Caco-2 (cell line): ENCODE measurements at regions not wholly inside any gene's neighbourhood (a gene's known extent, or its start where the extent isn't known, plus 50 kb on each side); places are given as distances from the start of the nearest gene placed in this dataset.

Experiments
- BruUV-seq: library from RNA; stranded (reverse); fragments of 400-500 nt; replicated peaks from 2 replicates; lab custom pipeline; 2021; lab: Mats Ljungman, UMichigan
- CTCF ChIA-PET: fragments of 300-600 bp; sonication (Branson Sonifier 250); formaldehyde crosslinking; loops from one replicate; lab custom pipeline; 2022; ENCODE audit warnings: antibody characterized with exemption; lab: Charles Lee
- POLR2A ChIA-PET: fragments of 300-600 bp; sonication (Branson Sonifier 250); formaldehyde crosslinking; loops from one replicate; lab custom pipeline; 2022; ENCODE audit warnings: antibody characterized with exemption; lab: Charles Lee
- DNase-seq, 2 experiments: peaks; one replicate each; pipeline versions ENCODE4 v3.0.0 to v3.0.0-alpha.2; 2020 to 2022
- H3K27me3 ChIP-seq: replicated peaks from 2 replicates; pipeline ENCODE4 v1.6.0; 2011; ENCODE audit warnings: low read length; ENCODE audit not compliant: control insufficient read depth, insufficient read depth
- H3K36me3 ChIP-seq: 2 replicates; pipeline ENCODE4 v1.5.1; 2011; ENCODE audit warnings: low read length; ENCODE audit not compliant: control insufficient read depth, insufficient read depth
- H3K4me1 ChIP-seq: fragments of 250-450 bp; sonication (Bioruptor Pico); 2 replicates; pipeline ENCODE4 v1.5.1; 2020; ENCODE audit warnings: mild to moderate bottlenecking
- H3K4me3 ChIP-seq: 2 replicates; pipeline ENCODE4 v1.5.1; 2011; ENCODE audit warnings: low read depth, mild to moderate bottlenecking, control low read depth, low read length
- H3K9me3 ChIP-seq: fragments of 250-450 bp; sonication (Bioruptor Pico); 2 replicates; pipeline ENCODE4 v1.5.1; 2020; ENCODE audit warnings: mild to moderate bottlenecking, moderate library complexity
- H3K27ac Mint-ChIP-seq: one replicate; pipeline ENCODE4 v1.8.0; 2022; ENCODE audit warnings: mixed read lengths; ENCODE audit not compliant: unreplicated experiment
- H3K27me3 Mint-ChIP-seq: one replicate; pipeline ENCODE4 v1.8.0; 2022; ENCODE audit warnings: mixed read lengths; ENCODE audit not compliant: insufficient read depth, unreplicated experiment
- H3K36me3 Mint-ChIP-seq: one replicate; pipeline ENCODE4 v1.8.0; 2022; ENCODE audit warnings: mild to moderate bottlenecking, mixed read lengths; ENCODE audit not compliant: insufficient read depth, unreplicated experiment
- H3K4me1 Mint-ChIP-seq: one replicate; pipeline ENCODE4 v1.8.0; 2022; ENCODE audit warnings: low read depth, mixed read lengths; ENCODE audit not compliant: unreplicated experiment
- H3K4me3 Mint-ChIP-seq: one replicate; pipeline ENCODE4 v1.8.0; 2022; ENCODE audit warnings: mild to moderate bottlenecking, moderate library complexity, mixed read lengths; ENCODE audit not compliant: unreplicated experiment
- H3K9me3 Mint-ChIP-seq: one replicate; pipeline ENCODE4 v1.8.0; 2022; ENCODE audit warnings: mixed read lengths; ENCODE audit not compliant: unreplicated experiment
- intact Hi-C: fragments of 100-400 bp; cut with micrococcal nuclease; formaldehyde crosslinking; loops from one replicate; pipeline ENCODE4 v1.10.0; 2022; ENCODE audit not compliant: unreplicated experiment
- TF ChIP-seq, protein P1 (sequence below), 2 experiments: fragments of 200-600 bp in 1 of 2; IDR thresholded peaks; 1 replicate in 1 of 2; 2 replicates in 1 of 2; pipeline versions ENCODE4 v1.5.1 to v1.8.0; 2011 to 2022; ENCODE audit warnings: antibody characterized with exemption in 1 of 2, control low read depth in 1 of 2, inconsistent platforms in 1 of 2, low read depth in 1 of 2, low read length in 1 of 2, mild to moderate bottlenecking in 1 of 2, moderate library complexity in 1 of 2; ENCODE audit not compliant: insufficient read depth in 1 of 2, severe bottlenecking in 1 of 2, unreplicated experiment in 1 of 2

DNA sequence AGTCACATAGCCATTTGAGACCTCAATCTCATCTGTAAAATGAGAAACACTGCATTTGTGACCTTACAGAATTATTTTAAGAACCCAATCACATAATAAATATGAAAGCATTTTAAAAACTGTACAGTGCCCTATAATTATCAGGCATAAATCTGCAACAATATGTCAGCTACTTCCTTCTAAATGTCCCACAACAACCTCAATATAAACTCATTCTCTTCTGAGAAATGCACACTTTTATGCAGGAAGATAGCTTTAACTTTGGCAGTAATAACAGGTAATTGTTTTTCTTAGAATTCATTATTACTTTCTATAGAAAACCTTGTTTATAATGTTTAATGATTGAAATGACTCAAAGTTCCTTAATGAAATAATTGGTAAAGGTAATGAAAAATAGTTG, 400.7 kb upstream of the AGTR1 start:
- no peak overlapping the region for H3K4me3 Mint-ChIP-seq
- DNase-seq: no peak
- TF ChIP-seq, protein P1, sequence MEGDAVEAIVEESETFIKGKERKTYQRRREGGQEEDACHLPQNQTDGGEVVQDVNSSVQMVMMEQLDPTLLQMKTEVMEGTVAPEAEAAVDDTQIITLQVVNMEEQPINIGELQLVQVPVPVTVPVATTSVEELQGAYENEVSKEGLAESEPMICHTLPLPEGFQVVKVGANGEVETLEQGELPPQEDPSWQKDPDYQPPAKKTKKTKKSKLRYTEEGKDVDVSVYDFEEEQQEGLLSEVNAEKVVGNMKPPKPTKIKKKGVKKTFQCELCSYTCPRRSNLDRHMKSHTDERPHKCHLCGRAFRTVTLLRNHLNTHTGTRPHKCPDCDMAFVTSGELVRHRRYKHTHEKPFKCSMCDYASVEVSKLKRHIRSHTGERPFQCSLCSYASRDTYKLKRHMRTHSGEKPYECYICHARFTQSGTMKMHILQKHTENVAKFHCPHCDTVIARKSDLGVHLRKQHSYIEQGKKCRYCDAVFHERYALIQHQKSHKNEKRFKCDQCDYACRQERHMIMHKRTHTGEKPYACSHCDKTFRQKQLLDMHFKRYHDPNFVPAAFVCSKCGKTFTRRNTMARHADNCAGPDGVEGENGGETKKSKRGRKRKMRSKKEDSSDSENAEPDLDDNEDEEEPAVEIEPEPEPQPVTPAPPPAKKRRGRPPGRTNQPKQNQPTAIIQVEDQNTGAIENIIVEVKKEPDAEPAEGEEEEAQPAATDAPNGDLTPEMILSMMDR (IDR thresholded peaks at IDR 0.05; ENCODE audit: insufficient read depth in 1 of 2, low read depth in 1 of 2, low read length in 1 of 2, severe bottlenecking in 1 of 2, unreplicated experiment in 1 of 2): no peak
- ChIA-PET CTCF (no interaction called here), POLR2A (no interaction called here)
- no peaks in the 10 kb centered on the region for H3K36me3 Mint-ChIP-seq
- Histone ChIP-seq H3K9me3 (no peaks in the 10 kb centered on the region), H3K27me3 (no peaks in the 10 kb centered on the region), H3K4me3 (no peak overlapping the region), H3K36me3 (no peaks in the 10 kb centered on the region), H3K4me1 (no peaks in the 10 kb centered on the region)
- H3K27me3 Mint-ChIP-seq: peaks cover 3% of the 10 kb centered on the region
- H3K9me3 Mint-ChIP-seq: no peaks in the 10 kb centered on the region
- H3K27ac Mint-ChIP-seq: no peak overlapping the region
- BruUV-seq: no TSS peak
- intact Hi-C loops: no loop called here
- H3K4me1 Mint-ChIP-seq: peaks cover 9% of the 10 kb centered on the region

DNA sequence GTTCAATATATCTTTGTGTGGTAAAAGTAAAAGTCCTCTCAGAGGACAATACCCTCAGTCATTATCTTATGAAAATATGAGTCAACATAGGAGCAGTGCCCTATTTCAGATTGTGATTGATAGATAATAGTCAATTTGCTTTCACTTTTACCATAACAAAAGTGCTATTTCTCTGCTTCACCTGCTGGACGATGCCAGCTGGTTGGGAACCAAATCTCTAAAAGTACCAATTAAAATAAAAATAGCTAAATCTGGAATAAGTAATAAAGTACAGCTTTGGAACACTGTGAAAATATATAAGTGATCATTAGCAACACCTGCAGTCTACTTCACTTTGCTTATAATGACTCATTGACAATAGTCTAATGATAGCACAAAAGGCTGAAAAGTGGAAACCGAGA, 390.3 kb upstream of the AGTR1 start:
- Histone ChIP-seq H3K4me1 (no peaks in the 10 kb centered on the region), H3K9me3 (no peaks in the 10 kb centered on the region), H3K27me3 (no peaks in the 10 kb centered on the region), H3K36me3 (no peaks in the 10 kb centered on the region), H3K4me3 (no peak overlapping the region)
- H3K4me3 Mint-ChIP-seq: no peak overlapping the region
- ChIA-PET POLR2A (no interaction called here), CTCF (no interaction called here)
- DNase-seq: no peak
- H3K27me3 Mint-ChIP-seq: peaks cover 5% of the 10 kb centered on the region
- intact Hi-C loops: no loop called here
- H3K36me3 Mint-ChIP-seq: no peaks in the 10 kb centered on the region
- H3K27ac Mint-ChIP-seq: no peak overlapping the region
- no peaks in the 10 kb centered on the region for H3K4me1 Mint-ChIP-seq
- TF ChIP-seq, protein P1 (IDR thresholded peaks at IDR 0.05; ENCODE audit: insufficient read depth in 1 of 2, low read depth in 1 of 2, low read length in 1 of 2, severe bottlenecking in 1 of 2, unreplicated experiment in 1 of 2): no peak
- BruUV-seq: no TSS peak
- H3K9me3 Mint-ChIP-seq: no peaks in the 10 kb centered on the region

DNA sequence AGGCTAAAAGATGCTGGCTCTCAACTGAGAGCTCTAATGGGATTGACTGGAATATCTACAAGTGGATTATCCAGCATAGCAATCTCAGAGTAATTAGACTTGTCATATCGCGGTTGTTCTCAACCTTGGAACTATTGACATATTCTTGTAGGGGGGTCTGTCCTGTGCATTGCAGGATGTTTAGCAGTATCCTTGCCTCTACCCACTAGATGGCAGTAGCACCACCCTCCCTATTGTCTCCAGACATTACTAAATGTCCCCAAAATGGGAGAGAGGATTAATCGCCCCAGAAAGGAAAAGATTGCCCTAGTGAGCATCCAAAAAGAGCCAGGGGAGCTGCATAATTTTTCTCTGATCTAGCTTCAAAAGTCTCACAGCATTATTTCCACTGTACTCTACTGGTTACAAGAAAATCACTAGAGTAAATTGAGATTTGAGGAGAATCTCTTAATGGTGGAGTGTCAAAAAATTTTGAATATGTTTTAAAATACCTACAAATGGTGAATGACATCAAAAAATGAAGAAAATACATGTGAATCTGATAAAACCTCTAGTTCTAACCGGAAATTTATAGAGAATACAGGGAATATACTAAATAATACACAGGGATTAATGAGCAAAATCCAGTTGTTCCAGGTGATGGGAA, 388.2 kb upstream of the AGTR1 start:
- H3K4me1 Mint-ChIP-seq: no peaks in the 10 kb centered on the region
- Histone ChIP-seq H3K4me1 (no peaks in the 10 kb centered on the region), H3K9me3 (no peaks in the 10 kb centered on the region), H3K4me3 (no peak overlapping the region), H3K27me3 (no peaks in the 10 kb centered on the region), H3K36me3 (no peaks in the 10 kb centered on the region)
- DNase-seq: peak; percentile 43 to 47
- ChIA-PET CTCF (no interaction called here), POLR2A (no interaction called here)
- BruUV-seq: no TSS peak
- no peaks in the 10 kb centered on the region for H3K27me3 Mint-ChIP-seq
- H3K4me3 Mint-ChIP-seq: no peak overlapping the region
- intact Hi-C loops: loop anchor here (1.0 kb wide), 4 partner anchors 57 to 410 kb away; no protein-coding TSS in a partner anchor
- no peaks in the 10 kb centered on the region for H3K9me3 Mint-ChIP-seq
- no peaks in the 10 kb centered on the region for H3K36me3 Mint-ChIP-seq
- H3K27ac Mint-ChIP-seq: no peak overlapping the region
- TF ChIP-seq, protein P1 (IDR thresholded peaks at IDR 0.05; ENCODE audit: insufficient read depth in 1 of 2, low read depth in 1 of 2, low read length in 1 of 2, severe bottlenecking in 1 of 2, unreplicated experiment in 1 of 2): peak; percentile 69 to 75
